ENCODE measurements at regions not wholly inside any gene's neighbourhood (a gene's known extent, or its start where the extent isn't known, plus 50 kb on each side); places are given as distances from the start of the nearest gene placed in this dataset.
"Not testable (repeated sequence)": the region's sequence is repeated elsewhere in the genome, so short reads cannot be mapped to it uniquely, and the experiment has no call there.

DNA sequence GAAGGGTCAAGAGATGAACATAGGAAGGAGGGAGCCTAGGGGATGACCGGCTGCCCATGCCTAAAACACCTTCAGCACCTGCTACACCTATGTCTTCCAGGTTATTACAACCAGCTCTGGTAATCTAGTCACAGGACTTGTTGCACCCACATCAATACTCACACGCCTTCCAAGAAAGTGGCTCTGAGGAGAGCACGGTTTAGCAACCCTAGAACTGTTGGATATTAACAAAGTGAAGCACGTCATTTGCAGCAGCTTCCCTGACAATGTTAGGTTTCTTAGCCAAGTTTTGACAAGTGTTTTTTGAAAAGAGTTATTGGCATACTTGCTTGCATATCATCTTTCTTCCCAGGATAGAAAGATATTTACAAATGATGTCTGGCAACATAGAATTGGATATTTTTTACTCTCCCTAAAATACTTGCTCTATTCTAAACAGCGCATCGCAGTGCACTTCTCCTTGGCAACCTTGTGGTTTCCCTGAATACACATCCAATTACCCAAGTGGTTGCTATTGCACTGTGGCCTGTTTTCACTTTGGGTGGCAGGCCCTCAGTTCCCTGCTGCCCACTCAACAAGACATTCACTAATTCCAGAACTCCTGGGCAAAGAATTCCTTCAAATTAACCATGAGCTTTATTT is 94.3 kb upstream of the ARHGAP42 start:
- DNase-seq: peak; percentile 50
- H3K27me3 ChIP-seq (ENCODE audit: insufficient read depth, low read depth, severe bottlenecking): no peaks in the 10 kb centered on the region
- TF ChIP-seq, protein P1, sequence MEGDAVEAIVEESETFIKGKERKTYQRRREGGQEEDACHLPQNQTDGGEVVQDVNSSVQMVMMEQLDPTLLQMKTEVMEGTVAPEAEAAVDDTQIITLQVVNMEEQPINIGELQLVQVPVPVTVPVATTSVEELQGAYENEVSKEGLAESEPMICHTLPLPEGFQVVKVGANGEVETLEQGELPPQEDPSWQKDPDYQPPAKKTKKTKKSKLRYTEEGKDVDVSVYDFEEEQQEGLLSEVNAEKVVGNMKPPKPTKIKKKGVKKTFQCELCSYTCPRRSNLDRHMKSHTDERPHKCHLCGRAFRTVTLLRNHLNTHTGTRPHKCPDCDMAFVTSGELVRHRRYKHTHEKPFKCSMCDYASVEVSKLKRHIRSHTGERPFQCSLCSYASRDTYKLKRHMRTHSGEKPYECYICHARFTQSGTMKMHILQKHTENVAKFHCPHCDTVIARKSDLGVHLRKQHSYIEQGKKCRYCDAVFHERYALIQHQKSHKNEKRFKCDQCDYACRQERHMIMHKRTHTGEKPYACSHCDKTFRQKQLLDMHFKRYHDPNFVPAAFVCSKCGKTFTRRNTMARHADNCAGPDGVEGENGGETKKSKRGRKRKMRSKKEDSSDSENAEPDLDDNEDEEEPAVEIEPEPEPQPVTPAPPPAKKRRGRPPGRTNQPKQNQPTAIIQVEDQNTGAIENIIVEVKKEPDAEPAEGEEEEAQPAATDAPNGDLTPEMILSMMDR (IDR thresholded peaks at IDR 0.05; ENCODE audit: low read depth, low read length): no peak
- H3K9me3 ChIP-seq (ENCODE audit: severe bottlenecking): peaks cover 7% of the 10 kb centered on the region
- peak overlapping the region; percentile 81 for H3K27ac ChIP-seq
- H3K4me3 ChIP-seq (ENCODE audit: low read depth, low read length): no peak overlapping the region
- H3K36me3 ChIP-seq: no peaks in the 10 kb centered on the region

DNA sequence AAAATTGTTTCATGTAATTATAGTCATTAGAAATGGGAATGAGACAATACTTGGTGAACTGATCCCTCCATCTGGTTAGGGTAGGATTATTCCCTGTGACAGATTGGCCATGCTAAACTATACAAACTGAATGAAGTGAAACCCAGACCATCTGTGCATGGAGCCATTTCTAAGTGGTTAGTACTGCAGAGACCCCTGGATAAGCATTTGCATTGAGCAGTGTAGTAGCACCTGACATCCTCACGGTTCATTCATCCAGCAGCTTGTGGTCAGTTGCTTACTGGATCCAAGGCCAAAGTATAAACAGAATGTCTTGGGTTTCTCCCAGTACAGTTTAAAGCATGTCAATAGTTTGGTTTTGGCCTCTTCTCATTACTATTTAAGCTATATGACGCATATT is 93.8 kb upstream of the ARHGAP42 start:
- H3K36me3 ChIP-seq: no peaks in the 10 kb centered on the region
- TF ChIP-seq, protein P1 (IDR thresholded peaks at IDR 0.05; ENCODE audit: low read depth, low read length): peak; percentile 13; the same call in 1 of the 2 replicates
- H3K4me3 ChIP-seq (ENCODE audit: low read depth, low read length): no peak overlapping the region
- peaks cover 7% of the 10 kb centered on the region for H3K9me3 ChIP-seq (ENCODE audit: severe bottlenecking)
- H3K27ac ChIP-seq: peak overlapping the region; percentile 81
- peak; percentile 81 for DNase-seq
- no peaks in the 10 kb centered on the region for H3K27me3 ChIP-seq (ENCODE audit: insufficient read depth, low read depth, severe bottlenecking)

DNA sequence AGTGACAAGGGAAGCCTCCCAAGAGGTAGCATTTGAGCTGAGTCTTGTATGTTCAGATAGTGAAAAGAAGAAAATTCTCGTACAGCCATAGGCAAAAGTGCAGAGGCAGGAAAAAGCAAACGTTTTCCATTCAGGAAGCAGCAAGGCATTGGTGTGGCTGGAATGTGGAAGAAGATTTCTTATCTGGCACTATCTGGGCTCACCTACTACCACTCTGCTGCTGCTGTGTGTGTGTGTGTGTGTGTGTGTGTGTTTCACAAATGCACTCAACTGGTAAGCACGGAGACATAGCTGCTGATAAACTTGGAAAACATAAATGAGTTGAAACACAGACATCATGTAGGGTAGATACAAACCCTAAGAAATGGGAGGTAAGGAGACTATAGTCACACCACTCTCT is 92.8 kb upstream of the ARHGAP42 start:
- Histone ChIP-seq H3K27ac (peak overlapping the region; percentile 81), H3K4me3 (ENCODE audit: low read depth, low read length) (no peak overlapping the region), H3K9me3 (ENCODE audit: severe bottlenecking) (peaks cover 7% of the 10 kb centered on the region), H3K27me3 (ENCODE audit: insufficient read depth, low read depth, severe bottlenecking) (no peaks in the 10 kb centered on the region), H3K36me3 (no peaks in the 10 kb centered on the region)
- TF ChIP-seq, protein P1 (IDR thresholded peaks at IDR 0.05; ENCODE audit: low read depth, low read length): no peak
- DNase-seq: no peak

DNA sequence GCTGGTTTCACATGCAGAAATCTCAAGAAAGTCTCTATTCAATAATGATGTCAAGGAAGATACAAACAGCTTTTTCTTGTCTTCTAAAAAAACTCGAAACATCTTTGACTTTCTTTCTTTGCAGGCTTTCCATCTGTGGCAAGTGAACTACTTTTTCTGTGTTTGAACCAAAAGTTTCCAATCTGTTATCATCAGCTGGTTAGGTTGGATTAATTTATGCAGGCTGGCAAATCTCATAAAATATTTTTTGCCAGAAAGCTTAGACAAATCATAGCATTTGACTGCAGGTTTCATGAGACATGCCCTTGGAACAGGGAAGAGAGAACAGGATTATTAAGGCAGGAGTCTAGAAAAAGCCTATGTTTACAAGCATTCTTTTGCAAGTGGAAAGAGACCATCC is 86.1 kb upstream of the ARHGAP42 start:
- no peak overlapping the region for H3K27ac ChIP-seq
- DNase-seq: no peak
- H3K36me3 ChIP-seq: no peaks in the 10 kb centered on the region
- H3K27me3 ChIP-seq (ENCODE audit: insufficient read depth, low read depth, severe bottlenecking): no peaks in the 10 kb centered on the region
- H3K9me3 ChIP-seq (ENCODE audit: severe bottlenecking): no peaks in the 10 kb centered on the region
- no peak overlapping the region for H3K4me3 ChIP-seq (ENCODE audit: low read depth, low read length)
- TF ChIP-seq, protein P1 (IDR thresholded peaks at IDR 0.05; ENCODE audit: low read depth, low read length): no peak

DNA sequence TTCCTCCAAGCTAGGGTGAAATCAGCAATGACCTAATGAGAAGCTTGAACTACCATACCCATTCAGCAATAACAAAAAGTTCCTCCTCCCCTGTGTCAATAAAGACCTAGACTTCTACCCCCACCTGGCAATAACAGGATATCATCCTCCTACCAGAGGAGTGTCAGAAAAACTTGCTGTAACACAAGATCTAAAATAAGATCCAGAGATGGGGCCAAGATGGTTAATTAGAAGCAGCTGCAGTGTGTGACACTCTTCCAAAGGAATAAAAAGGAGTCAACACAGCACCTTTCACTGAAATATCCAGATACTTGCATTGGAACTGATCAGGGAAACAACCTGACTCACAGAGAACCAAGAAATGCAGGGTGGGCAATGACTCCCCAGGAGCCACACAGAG is 84.4 kb upstream of the ARHGAP42 start:
- Histone ChIP-seq H3K4me3 (ENCODE audit: low read depth, low read length) (no peak overlapping the region), H3K27me3 (ENCODE audit: insufficient read depth, low read depth, severe bottlenecking) (no peaks in the 10 kb centered on the region), H3K36me3 (no peaks in the 10 kb centered on the region), H3K9me3 (ENCODE audit: severe bottlenecking) (peaks cover 3% of the 10 kb centered on the region), H3K27ac (no peak overlapping the region)
- TF ChIP-seq, protein P1 (IDR thresholded peaks at IDR 0.05; ENCODE audit: low read depth, low read length): no peak
- DNase-seq: no peak

DNA sequence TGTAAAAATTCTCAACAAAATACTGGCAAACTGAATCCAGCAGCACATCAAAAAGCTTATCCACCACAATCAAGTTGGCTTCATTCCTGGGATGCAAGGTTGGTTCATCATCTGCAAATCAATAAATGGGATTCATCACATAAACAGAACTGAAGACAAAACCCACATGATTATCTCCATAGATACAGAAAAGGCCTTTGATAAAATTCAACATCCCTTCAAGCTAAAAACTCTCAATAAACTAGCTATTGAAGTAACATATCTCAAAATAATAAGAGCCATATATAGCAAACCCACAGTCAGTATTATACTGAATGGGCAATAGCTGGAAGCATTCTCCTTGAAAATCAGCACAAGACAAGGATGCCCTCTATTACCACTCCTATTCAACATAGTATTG is 79.3 kb upstream of the ARHGAP42 start:
- H3K36me3 ChIP-seq; DNase-seq; H3K27ac ChIP-seq; H3K4me3 ChIP-seq (ENCODE audit: low read depth, low read length); H3K9me3 ChIP-seq (ENCODE audit: severe bottlenecking); H3K27me3 ChIP-seq (ENCODE audit: insufficient read depth, low read depth, severe bottlenecking): not testable (repeated sequence)

Measured in WERI-Rb-1 (cell line).